Keratinocyte (primary cell): ENCODE measurements at regions not wholly inside any gene's neighbourhood (a gene's known extent, or its start where the extent isn't known, plus 50 kb on each side); places are given as distances from the start of the nearest gene placed in this dataset.

Source experiments
- DNase-seq: peaks from one replicate; pipeline ENCODE4 v3.0.0-alpha.2; 2011; ENCODE audit warnings: low read depth, missing footprints, low spot score
- FAIRE-seq: peaks from 2 replicates; lab custom pipeline; 2011; peaks lifted over from hg19 to GRCh38; lab: Jason Lieb, UNC
- H2AFZ ChIP-seq: 2 replicates; pipeline ENCODE4 v1.6.0; 2012; ENCODE audit warnings: low read length, control low read depth, inconsistent platforms; ENCODE audit not compliant: control insufficient read depth
- H3K27ac ChIP-seq: 2 replicates; pipeline ENCODE4 v1.5.1; 2011; ENCODE audit warnings: low read length; ENCODE audit not compliant: control insufficient read depth, insufficient read depth
- H3K27me3 ChIP-seq: 3 replicates; pipeline ENCODE4 v1.6.0; 2011; ENCODE audit warnings: low read length; ENCODE audit not compliant: control insufficient read depth, insufficient read depth; ENCODE audit errors: extremely low read depth
- H3K36me3 ChIP-seq, 2 experiments: 2 replicates in 1 of 2; 3 replicates in 1 of 2; pipeline ENCODE4 v1.5.1; 2011; ENCODE audit warnings: low read length in 2 of 2, mild to moderate bottlenecking in 1 of 2; ENCODE audit not compliant: control insufficient read depth in 2 of 2, insufficient read depth in 2 of 2; ENCODE audit errors: extremely low read depth in 1 of 2
- H3K4me1 ChIP-seq: 3 replicates; pipeline ENCODE4 v1.5.1; 2011; ENCODE audit warnings: low read length; ENCODE audit not compliant: control insufficient read depth, insufficient read depth; ENCODE audit errors: extremely low read depth
- H3K4me2 ChIP-seq: 3 replicates; pipeline ENCODE4 v1.6.0; 2011; ENCODE audit warnings: low read depth, low read length; ENCODE audit not compliant: control insufficient read depth, insufficient read depth; ENCODE audit errors: extremely low read depth
- H3K4me3 ChIP-seq, 3 experiments: fragments of 200-600 bp in 1 of 3; sonication (generic) in 1 of 3; 2 replicates in 2 of 3; 3 replicates in 1 of 3; pipeline ENCODE4 v1.5.1; 2011 to 2016; ENCODE audit warnings: low read length in 3 of 3, mild to moderate bottlenecking in 3 of 3, control low read depth in 2 of 3, inconsistent platforms in 1 of 3, low read depth in 1 of 3, mixed read lengths in 1 of 3, mixed run types in 1 of 3, moderate library complexity in 1 of 3; ENCODE audit not compliant: control insufficient read depth in 2 of 3, insufficient read depth in 2 of 3; ENCODE audit errors: extremely low read depth in 1 of 3
- H3K79me2 ChIP-seq: 2 replicates; pipeline ENCODE4 v1.6.0; 2012; ENCODE audit warnings: low read length; ENCODE audit not compliant: control insufficient read depth, insufficient read depth
- H3K9ac ChIP-seq: 3 replicates; pipeline ENCODE4 v1.6.0; 2011; ENCODE audit warnings: low read length; ENCODE audit not compliant: control insufficient read depth, insufficient read depth; ENCODE audit errors: extremely low read depth
- H3K9me1 ChIP-seq: 3 replicates; pipeline ENCODE4 v1.6.0; 2011; ENCODE audit warnings: low read length; ENCODE audit not compliant: control insufficient read depth, insufficient read depth; ENCODE audit errors: extremely low read depth
- H3K9me3 ChIP-seq: 2 replicates; pipeline ENCODE4 v1.5.1; 2012; ENCODE audit warnings: low read depth, low read length; ENCODE audit not compliant: control insufficient read depth
- H4K20me1 ChIP-seq: 3 replicates; pipeline ENCODE4 v1.6.0; 2011; ENCODE audit warnings: low read length; ENCODE audit not compliant: control insufficient read depth, insufficient read depth; ENCODE audit errors: extremely low read depth
- EZH2 ChIP-seq: IDR thresholded peaks from one replicate; pipeline ENCODE4 v1.6.1; 2012; ENCODE audit warnings: inconsistent platforms, mild to moderate bottlenecking, low read length, moderate library complexity
- dilution Hi-C: fragments of 300-500 bp; cut with MboI; formaldehyde crosslinking; loops from one replicate; pipeline ENCODE4 v1.7.0; 2020; ENCODE audit warnings: low sequenced_read_pairs; ENCODE audit not compliant: extremely low pct_ligation_motif_present
- TF ChIP-seq, protein P1 (sequence below), 3 experiments: IDR thresholded peaks in 1 of 3; conservative IDR thresholded peaks in 1 of 3; optimal IDR thresholded peaks in 1 of 3; 2 replicates in 2 of 3; 3 replicates in 1 of 3; pipeline versions ENCODE3 to v1.5.1; 2011; ENCODE audit warnings: low read length in 3 of 3, mild to moderate bottlenecking in 3 of 3, moderate library complexity in 2 of 3, control low read depth in 1 of 3, inconsistent platforms in 1 of 3; ENCODE audit not compliant: insufficient read depth in 2 of 3; ENCODE audit errors: extremely low read depth in 1 of 3

DNA sequence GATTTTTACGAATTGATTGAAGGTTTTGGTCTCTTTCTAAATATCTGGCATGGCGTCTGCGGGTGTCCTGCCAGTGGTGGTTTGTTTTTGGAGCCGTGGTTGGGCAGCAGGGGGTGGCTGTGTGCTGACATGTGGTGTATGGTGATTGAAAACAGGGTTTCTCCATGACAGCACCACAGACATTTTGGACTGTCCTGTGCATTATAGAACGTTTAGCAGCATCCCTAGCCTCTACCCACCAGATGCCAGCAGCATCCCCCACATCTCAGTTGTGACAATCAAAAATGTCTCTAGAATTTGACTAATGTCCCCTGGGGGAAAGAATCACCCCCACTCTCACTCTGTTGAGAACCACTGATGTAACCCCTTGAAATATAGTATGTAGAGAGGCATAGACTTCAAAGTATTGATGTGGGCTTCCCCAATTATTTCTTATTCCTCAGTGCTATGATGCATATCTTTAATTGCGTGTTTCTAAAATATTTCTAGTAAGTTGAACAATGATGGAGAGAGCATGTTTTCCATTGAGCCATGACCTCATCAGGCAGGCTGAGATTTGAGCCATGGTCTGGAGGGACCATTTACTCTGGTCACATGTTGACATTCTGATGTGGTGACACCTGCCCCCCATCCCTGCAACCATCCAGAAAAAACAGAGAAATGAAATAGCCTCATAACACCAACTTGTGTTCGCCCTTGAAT, 77.4 kb upstream of the MID1 start:
- FAIRE-seq, result no peak
- Histone ChIP-seq H3K9me1 (no peaks in the 10 kb centered on the region), H3K27me3 (no peaks in the 10 kb centered on the region), H3K9me3 (no peaks in the 10 kb centered on the region), H3K4me1 (no peaks in the 10 kb centered on the region), H3K36me3 (no peaks in the 10 kb centered on the region), H3K9ac (no peak overlapping the region), H3K79me2 (no peaks in the 10 kb centered on the region), H3K27ac (no peak overlapping the region), H3K4me2 (no peak overlapping the region), H2AFZ (no peak overlapping the region), H4K20me1 (no peaks in the 10 kb centered on the region), H3K4me3 (no peak overlapping the region)
- no peak for TF ChIP-seq EZH2
- TF ChIP-seq, protein P1, sequence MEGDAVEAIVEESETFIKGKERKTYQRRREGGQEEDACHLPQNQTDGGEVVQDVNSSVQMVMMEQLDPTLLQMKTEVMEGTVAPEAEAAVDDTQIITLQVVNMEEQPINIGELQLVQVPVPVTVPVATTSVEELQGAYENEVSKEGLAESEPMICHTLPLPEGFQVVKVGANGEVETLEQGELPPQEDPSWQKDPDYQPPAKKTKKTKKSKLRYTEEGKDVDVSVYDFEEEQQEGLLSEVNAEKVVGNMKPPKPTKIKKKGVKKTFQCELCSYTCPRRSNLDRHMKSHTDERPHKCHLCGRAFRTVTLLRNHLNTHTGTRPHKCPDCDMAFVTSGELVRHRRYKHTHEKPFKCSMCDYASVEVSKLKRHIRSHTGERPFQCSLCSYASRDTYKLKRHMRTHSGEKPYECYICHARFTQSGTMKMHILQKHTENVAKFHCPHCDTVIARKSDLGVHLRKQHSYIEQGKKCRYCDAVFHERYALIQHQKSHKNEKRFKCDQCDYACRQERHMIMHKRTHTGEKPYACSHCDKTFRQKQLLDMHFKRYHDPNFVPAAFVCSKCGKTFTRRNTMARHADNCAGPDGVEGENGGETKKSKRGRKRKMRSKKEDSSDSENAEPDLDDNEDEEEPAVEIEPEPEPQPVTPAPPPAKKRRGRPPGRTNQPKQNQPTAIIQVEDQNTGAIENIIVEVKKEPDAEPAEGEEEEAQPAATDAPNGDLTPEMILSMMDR (optimal IDR thresholded peaks at IDR 0.05 in 1 of 3, IDR thresholded peaks at IDR 0.05 in 1 of 3, conservative IDR thresholded peaks at IDR 0.05 in 1 of 3; ENCODE audit: extremely low read depth in 1 of 3, insufficient read depth in 2 of 3, low read length in 3 of 3), result no peak
- dilution Hi-C loops, result no loop called here
- no peak for DNase-seq

DNA sequence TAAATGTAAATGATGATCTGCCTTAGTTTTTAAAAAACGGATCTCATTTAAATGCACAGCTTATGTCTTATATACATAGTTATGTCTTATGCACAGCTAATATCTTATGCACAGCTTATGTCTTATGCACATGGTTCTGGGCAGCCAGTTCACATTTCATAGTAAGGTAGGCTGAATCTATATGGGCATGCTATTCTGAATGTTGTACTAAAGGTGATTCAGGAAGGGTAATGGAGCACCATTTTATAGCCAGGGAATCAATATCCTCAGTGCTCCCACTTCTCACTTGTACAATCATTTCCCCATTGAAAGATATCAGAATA, 77.9 kb upstream of the MID1 start:
- dilution Hi-C loops, result no loop called here
- Histone ChIP-seq H3K9me1 (no peaks in the 10 kb centered on the region), H3K27ac (no peak overlapping the region), H2AFZ (no peak overlapping the region), H3K9ac (no peak overlapping the region), H3K9me3 (no peaks in the 10 kb centered on the region), H3K27me3 (no peaks in the 10 kb centered on the region), H3K4me3 (no peak overlapping the region), H3K36me3 (no peaks in the 10 kb centered on the region), H3K4me2 (no peak overlapping the region), H3K4me1 (no peaks in the 10 kb centered on the region), H3K79me2 (no peaks in the 10 kb centered on the region), H4K20me1 (no peaks in the 10 kb centered on the region)
- FAIRE-seq, result no peak
- no peak for TF ChIP-seq EZH2
- TF ChIP-seq, protein P1 (optimal IDR thresholded peaks at IDR 0.05 in 1 of 3, IDR thresholded peaks at IDR 0.05 in 1 of 3, conservative IDR thresholded peaks at IDR 0.05 in 1 of 3; ENCODE audit: extremely low read depth in 1 of 3, insufficient read depth in 2 of 3, low read length in 3 of 3), result no peak
- no peak for DNase-seq
